H1 (cell line): ENCODE measurements at regions not wholly inside any gene's neighbourhood (a gene's known extent, or its start where the extent isn't known, plus 50 kb on each side); places are given as distances from the start of the nearest gene placed in this dataset.

ENCODE experiments used
- CTCF ChIA-PET: fragments of 300-600 bp; sonication (Branson Sonifier 250); formaldehyde crosslinking; loops from one replicate; lab custom pipeline; 2021; ENCODE audit not compliant: partially characterized antibody; lab: Charles Lee
- POLR2A ChIA-PET: fragments of 300-600 bp; sonication (Branson Sonifier 250); formaldehyde crosslinking; loops from one replicate; lab custom pipeline; 2021; ENCODE audit warnings: inconsistent platforms; ENCODE audit not compliant: partially characterized antibody; lab: Charles Lee
- DNase-seq, 2 experiments: peaks; one replicate each; pipeline versions ENCODE4 v3.0.0 to v3.0.0-alpha.2; 2010 to 2022; ENCODE audit warnings: low spot score in 2 of 2, low read depth in 1 of 2, mixed read lengths in 1 of 2
- FAIRE-seq: peaks from 2 replicates; lab custom pipeline; 2011; peaks lifted over from hg19 to GRCh38; lab: Jason Lieb, UNC
- H2AFZ ChIP-seq: 2 replicates; pipeline ENCODE4 v1.8.1; 2012; ENCODE audit warnings: low read length, inconsistent platforms
- H2AK5ac ChIP-seq: 2 replicates; pipeline ENCODE4 v1.6.1; 2013; ENCODE audit warnings: low read depth, low read length
- H2BK120ac ChIP-seq: replicated peaks from 2 replicates; pipeline ENCODE3; 2013; ENCODE audit warnings: low read depth, low read length, inconsistent platforms
- H2BK12ac ChIP-seq: 2 replicates; pipeline ENCODE4 v1.6.1; 2013; ENCODE audit warnings: low read depth, low read length
- H2BK15ac ChIP-seq: 2 replicates; pipeline ENCODE4 v1.6.1; 2013; ENCODE audit warnings: low read length
- H2BK20ac ChIP-seq: 2 replicates; pipeline ENCODE4 v1.6.1; 2013; ENCODE audit warnings: low read length
- H2BK5ac ChIP-seq: 2 replicates; pipeline ENCODE4 v1.6.1; 2013; ENCODE audit warnings: low read depth, low read length
- H3K14ac ChIP-seq: 2 replicates; pipeline ENCODE4 v1.6.1; 2013; ENCODE audit warnings: inconsistent platforms; ENCODE audit not compliant: insufficient read length
- H3K18ac ChIP-seq: 2 replicates; pipeline ENCODE4 v1.6.1; 2013; ENCODE audit warnings: low read length; ENCODE audit errors: extremely low read depth
- H3K23ac ChIP-seq: 2 replicates; pipeline ENCODE4 v1.6.1; 2013; ENCODE audit warnings: inconsistent platforms; ENCODE audit not compliant: insufficient read length
- H3K23me2 ChIP-seq: 2 replicates; pipeline ENCODE4 v1.6.1; 2013; ENCODE audit warnings: low read depth, low read length
- H3K27ac ChIP-seq: 2 replicates; pipeline ENCODE4 v1.6.1; 2011; ENCODE audit warnings: low read depth, low read length, inconsistent platforms
- H3K27me3 ChIP-seq, 4 experiments: replicated peaks in 1 of 4; 1 replicate in 1 of 4; 2 replicates in 3 of 4; pipeline versions ENCODE4 v1.6.1 to v1.8.1; 2011 to 2013; ENCODE audit warnings: low read length in 3 of 4, mild to moderate bottlenecking in 3 of 4, inconsistent platforms in 2 of 4, mixed read lengths in 2 of 4, moderate library complexity in 1 of 4; ENCODE audit not compliant: control insufficient read depth in 3 of 4, insufficient read depth in 3 of 4; ENCODE audit errors: extremely low read depth in 1 of 4
- H3K36me3 ChIP-seq, 4 experiments: 2 replicates each; pipeline versions ENCODE4 v1.6.1 to v1.8.1; 2011 to 2013; ENCODE audit warnings: mild to moderate bottlenecking in 4 of 4, low read length in 3 of 4, moderate library complexity in 2 of 4, control low read depth in 1 of 4, inconsistent platforms in 1 of 4; ENCODE audit not compliant: insufficient read depth in 4 of 4, control insufficient read depth in 2 of 4
- H3K4ac ChIP-seq: replicated peaks from 2 replicates; pipeline ENCODE3; 2013; ENCODE audit warnings: low read length, low read depth, mixed read lengths, inconsistent platforms; ENCODE audit not compliant: insufficient read length
- H3K4me1 ChIP-seq, 4 experiments: replicated peaks in 1 of 4; 1 replicate in 1 of 4; 2 replicates in 3 of 4; pipeline versions ENCODE4 v1.6.1 to v1.8.1; 2011 to 2013; ENCODE audit warnings: low read length in 3 of 4, inconsistent platforms in 2 of 4, mixed read lengths in 1 of 4; ENCODE audit not compliant: insufficient read depth in 4 of 4, control insufficient read depth in 3 of 4
- H3K4me2 ChIP-seq, 2 experiments: 2 replicates each; pipeline versions ENCODE4 v1.6.1 to v1.8.1; 2011 to 2013; ENCODE audit warnings: low read depth in 2 of 2, low read length in 2 of 2, control low read depth in 1 of 2, inconsistent platforms in 1 of 2, mild to moderate bottlenecking in 1 of 2; ENCODE audit not compliant: insufficient read depth in 1 of 2
- H3K4me3 ChIP-seq, 4 experiments: fragments of 200-600, 300-600 bp in 1 of 4; sonication (generic), shearing (Covaris generic), sonication (Bioruptor Twin) in 1 of 4; 2 replicates each; pipeline versions ENCODE4 v1.5.1 to v1.8.1; 2011 to 2016; ENCODE audit warnings: low read length in 4 of 4, low read depth in 3 of 4, control low read depth in 2 of 4, inconsistent platforms in 2 of 4, mild to moderate bottlenecking in 2 of 4, mixed read lengths in 1 of 4, moderate library complexity in 1 of 4; ENCODE audit not compliant: insufficient read depth in 2 of 4; ENCODE audit errors: extremely low read depth in 1 of 4
- H3K56ac ChIP-seq: replicated peaks from 2 replicates; pipeline ENCODE3; 2013; ENCODE audit warnings: low read depth, mild to moderate bottlenecking, mixed read lengths, low read length, inconsistent platforms; ENCODE audit not compliant: insufficient read length
- H3K79me1 ChIP-seq: 2 replicates; pipeline ENCODE4 v1.6.1; 2013; ENCODE audit warnings: low read depth, low read length, control low read depth
- H3K79me2 ChIP-seq, 2 experiments: 2 replicates each; pipeline versions ENCODE4 v1.6.1 to v1.8.1; 2012 to 2013; ENCODE audit warnings: low read length in 2 of 2, mild to moderate bottlenecking in 2 of 2, inconsistent platforms in 1 of 2; ENCODE audit not compliant: insufficient read depth in 2 of 2, control insufficient read depth in 1 of 2
- H3K9ac ChIP-seq, 4 experiments: replicated peaks in 1 of 4; 1 replicate in 1 of 4; 2 replicates in 3 of 4; pipeline versions ENCODE4 v1.6.1 to v1.8.1; 2011 to 2013; ENCODE audit warnings: low read depth in 3 of 4, low read length in 3 of 4, control low read depth in 2 of 4, mild to moderate bottlenecking in 2 of 4, moderate library complexity in 2 of 4, inconsistent platforms in 1 of 4; ENCODE audit errors: extremely low read depth in 1 of 4
- H3K9me3 ChIP-seq, 2 experiments: 2 replicates each; pipeline versions ENCODE4 v1.6.1 to v1.8.1; 2012 to 2013; ENCODE audit warnings: mild to moderate bottlenecking in 2 of 2, moderate library complexity in 2 of 2, control low read depth in 1 of 2, inconsistent platforms in 1 of 2, low read depth in 1 of 2, low read length in 1 of 2, mixed read lengths in 1 of 2; ENCODE audit not compliant: insufficient read depth in 2 of 2
- H4K20me1 ChIP-seq, 2 experiments: replicated peaks in 1 of 2; 2 replicates each; pipeline versions ENCODE3 to v1.8.1; 2011 to 2013; ENCODE audit warnings: inconsistent platforms in 2 of 2, low read length in 2 of 2, mild to moderate bottlenecking in 1 of 2; ENCODE audit not compliant: insufficient read depth in 2 of 2, control insufficient read depth in 1 of 2
- H4K5ac ChIP-seq: 2 replicates; pipeline ENCODE4 v1.6.1; 2013; ENCODE audit warnings: low read length, low read depth, mixed read lengths, inconsistent platforms; ENCODE audit not compliant: insufficient read length
- H4K8ac ChIP-seq: 2 replicates; pipeline ENCODE4 v1.8.0; 2013; ENCODE audit warnings: mild to moderate bottlenecking, moderate library complexity, low read length, inconsistent platforms; ENCODE audit not compliant: insufficient read depth; ENCODE audit errors: extremely low read depth
- H4K91ac ChIP-seq: replicated peaks from 2 replicates; pipeline ENCODE3; 2013; ENCODE audit warnings: low read length, mixed read lengths, inconsistent platforms; ENCODE audit not compliant: insufficient read length
- ASH2L ChIP-seq: fragments of 200-600, 300-600 bp; sonication (generic); IDR thresholded peaks from one replicate; pipeline ENCODE4 v1.7.1; 2017; ENCODE audit warnings: low read length
- CBX8 ChIP-seq: fragments of 300-800, 300-1000 bp; sonication (generic); IDR thresholded peaks from 2 replicates; pipeline ENCODE4 v1.7.1; 2016; ENCODE audit warnings: low read depth, low read length, borderline replicate concordance
- FOSL1 ChIP-seq: IDR thresholded peaks from 2 replicates; pipeline ENCODE4 v1.6.1; 2011; ENCODE audit warnings: mild to moderate bottlenecking, low read depth, low read length, moderate library complexity; ENCODE audit not compliant: insufficient read depth
- HDAC2 ChIP-seq, 2 experiments: fragments of 300-600 bp in 1 of 2; sonication (generic) in 1 of 2; IDR thresholded peaks; 2 replicates each; pipeline ENCODE4 v1.6.1; 2011 to 2012; ENCODE audit warnings: low read depth in 2 of 2, low read length in 2 of 2, mild to moderate bottlenecking in 2 of 2, moderate library complexity in 2 of 2, borderline replicate concordance in 1 of 2, inconsistent platforms in 1 of 2
- JUND ChIP-seq: IDR thresholded peaks from 2 replicates; pipeline ENCODE4 v1.6.1; 2011; ENCODE audit warnings: mild to moderate bottlenecking, improper control_type of control experiment, low read length
- MAFK ChIP-seq: IDR thresholded peaks from 2 replicates; pipeline ENCODE4 v1.6.1; 2012; ENCODE audit warnings: low read depth, mild to moderate bottlenecking, improper control_type of control experiment, low read length
- RBBP5 ChIP-seq: IDR thresholded peaks from 2 replicates; pipeline ENCODE4 v1.7.1; 2012; ENCODE audit warnings: low read depth, mild to moderate bottlenecking, inconsistent platforms, low read length, moderate library complexity, borderline replicate concordance
- RNF2 ChIP-seq: fragments of 200-900, 300-1000 bp; sonication (generic); IDR thresholded peaks from 2 replicates; pipeline ENCODE4 v1.7.1; 2016; ENCODE audit warnings: borderline replicate concordance, low read depth, mild to moderate bottlenecking, antibody characterized with exemption, low read length; ENCODE audit not compliant: poor library complexity, severe bottlenecking; ENCODE audit errors: missing control alignments
- SP4 ChIP-seq: IDR thresholded peaks from 2 replicates; pipeline ENCODE4 v1.6.1; 2012; ENCODE audit warnings: low read length, inconsistent platforms
- SUZ12 ChIP-seq: fragments of 200-600 bp; sonication (generic); IDR thresholded peaks from 2 replicates; pipeline ENCODE4 v1.6.1; 2012; ENCODE audit warnings: mild to moderate bottlenecking, inconsistent platforms, low read length, moderate library complexity, mixed read lengths
- TAF1 ChIP-seq: IDR thresholded peaks from 2 replicates; pipeline ENCODE4 v1.6.1; 2011; ENCODE audit warnings: mild to moderate bottlenecking, low read depth, low read length
- TAF7 ChIP-seq: optimal IDR thresholded peaks from 2 replicates; pipeline ENCODE3; 2011; ENCODE audit warnings: low read depth, mild to moderate bottlenecking, inconsistent platforms, low read length, moderate library complexity, borderline replicate concordance
- TCF12 ChIP-seq: IDR thresholded peaks from 2 replicates; pipeline ENCODE4 v1.6.1; 2011; ENCODE audit warnings: low read depth, mild to moderate bottlenecking, low read length
- TEAD4 ChIP-seq: IDR thresholded peaks from 2 replicates; pipeline ENCODE4 v1.6.1; 2012; ENCODE audit warnings: low read depth, low read length, inconsistent platforms, mixed read lengths
- WGBS, 2 experiments: shearing (Covaris generic) in 1 of 2; methylation state at CpG; one replicate each; pipeline versions ENCODE4 v1.1.6 to v1.1.7; 2013 to 2015; ENCODE audit warnings: low lambda C conversion rate in 2 of 2, mixed read lengths in 2 of 2, inconsistent platforms in 1 of 2, low coverage in 1 of 2, missing lambda C conversion rate in 1 of 2; ENCODE audit not compliant: insufficient replicate concordance in 2 of 2, insufficient coverage in 1 of 2, insufficient read length in 1 of 2; ENCODE audit errors: extremely low coverage in 1 of 2, missing lambda C conversion rate in 1 of 2; 5-methylcytosine and 5-hydroxymethylcytosine counted together

GRCh38 chr13:81199956-81200355 lies 859.0 kb upstream of the SPRY2 start:
- 98% methylated on average over 4 of the region's 4 CpGs; no CpG with 5 or more reads in 1 of the 2 experiments for WGBS, 2 experiments
- Histone ChIP-seq H3K23me2 (no peaks in the 10 kb centered on the region), H2BK15ac (no peak overlapping the region), H2BK20ac (no peak overlapping the region), H4K20me1 (no peaks in the 10 kb centered on the region), H3K18ac (no peak overlapping the region), H3K56ac (no peak overlapping the region), H3K14ac (no peak overlapping the region), H4K91ac (no peak overlapping the region), H4K5ac (no peak overlapping the region), H3K4me3 (no peak overlapping the region), H3K9me3 (no peaks in the 10 kb centered on the region), H3K79me2 (no peaks in the 10 kb centered on the region), H3K4me2 (no peak overlapping the region), H3K23ac (no peak overlapping the region), H3K4me1 (no peaks in the 10 kb centered on the region), H2BK5ac (no peak overlapping the region), H2BK12ac (no peak overlapping the region), H2BK120ac (no peak overlapping the region), H3K79me1 (no peaks in the 10 kb centered on the region), H2AK5ac (no peak overlapping the region), H2AFZ (no peak overlapping the region), H3K9ac (no peak overlapping the region), H3K27ac (no peak overlapping the region), H3K36me3 (no peaks in the 10 kb centered on the region), H4K8ac (no peak overlapping the region), H3K27me3 (no peaks in the 10 kb centered on the region), H3K4ac (no peak overlapping the region)
- DNase-seq: no peak
- CTCF ChIA-PET: no interaction called here
- POLR2A ChIA-PET: no interaction called here
- no peak for FAIRE-seq
- TF ChIP-seq SP4 (no peak), TEAD4 (no peak), TAF1 (no peak), RNF2 (no peak), TCF12 (no peak), TAF7 (no peak), HDAC2 (IDR thresholded peaks at IDR 0.05; ENCODE audit: borderline replicate concordance in 1 of 2, low read depth in 2 of 2, low read length in 2 of 2) (no peak), JUND (no peak), MAFK (no peak), ASH2L (no peak), FOSL1 (no peak), CBX8 (no peak), SUZ12 (no peak), RBBP5 (no peak)
